Prostate gland (tissue), 2 donors: ENCODE measurements at regions not wholly inside any gene's neighbourhood (a gene's known extent, or its start where the extent isn't known, plus 50 kb on each side); places are given as distances from the start of the nearest gene placed in this dataset.
"Not testable (repeated sequence)": the region's sequence is repeated elsewhere in the genome, so short reads cannot be mapped to it uniquely, and the experiment has no call there.

ENCODE experiments used
- DNase-seq: peaks from one replicate; pipeline ENCODE4 v3.0.0-alpha.2; 2019; ENCODE audit warnings: low spot score
- H3K27ac ChIP-seq, 2 donors: fragments of 200-600 bp; sonication (generic); 2 replicates each; pipeline ENCODE4 v1.5.1; 2017 to 2019
- H3K27me3 ChIP-seq: fragments of 200-600 bp; sonication (generic); replicated peaks from 2 replicates; pipeline ENCODE4 v1.5.1; 2019; ENCODE audit not compliant: insufficient read depth
- H3K36me3 ChIP-seq, 2 donors: fragments of 200-600 bp; sonication (generic); 1 replicate in 1 of 2; 2 replicates in 1 of 2; pipeline versions ENCODE4 v1.5.1 to v1.8.1; 2017 to 2019
- H3K4me1 ChIP-seq: fragments of 200-600 bp; sonication (generic); replicated peaks from 2 replicates; pipeline ENCODE4 v1.5.1; 2019
- H3K4me3 ChIP-seq, 2 donors: fragments of 200-600 bp; sonication (generic); 2 replicates each; pipeline ENCODE4 v1.5.1; 2017 to 2019
- H3K9me3 ChIP-seq: fragments of 200-600 bp; sonication (generic); 2 replicates; pipeline ENCODE4 v1.5.1; 2017
- POLR2A ChIP-seq: fragments of 450-650 bp; IDR thresholded peaks from one replicate; pipeline ENCODE4 v1.6.1; 2016; ENCODE audit warnings: antibody characterized with exemption, mild to moderate bottlenecking
- POLR2AphosphoS5 ChIP-seq: sonication (generic); formaldehyde crosslinking; IDR thresholded peaks from one replicate; pipeline ENCODE4 v1.6.1; 2017; ENCODE audit warnings: antibody characterized with exemption
- whole genome bisulfite sequencing: methylation state at CpG from one replicate; pipeline ENCODE4 v1.1.5; 2018; 5-methylcytosine and 5-hydroxymethylcytosine counted together
- intact Hi-C: fragments of 100-400 bp; cut with DNase I; formaldehyde crosslinking; loops from one replicate; pipeline ENCODE4 v1.14.2; 2022
- TF ChIP-seq, protein P1 (sequence below), 4 experiments: fragments of 200-600 bp in 2 of 4; fragments of 450-650 bp in 2 of 4; sonication (generic) in 2 of 4; IDR thresholded peaks; 1 replicate in 3 of 4; 2 replicates in 1 of 4; pipeline ENCODE4 v1.5.1; 2016 to 2019; ENCODE audit warnings: antibody characterized with exemption in 4 of 4, mild to moderate bottlenecking in 2 of 4, moderate library complexity in 2 of 4

DNA sequence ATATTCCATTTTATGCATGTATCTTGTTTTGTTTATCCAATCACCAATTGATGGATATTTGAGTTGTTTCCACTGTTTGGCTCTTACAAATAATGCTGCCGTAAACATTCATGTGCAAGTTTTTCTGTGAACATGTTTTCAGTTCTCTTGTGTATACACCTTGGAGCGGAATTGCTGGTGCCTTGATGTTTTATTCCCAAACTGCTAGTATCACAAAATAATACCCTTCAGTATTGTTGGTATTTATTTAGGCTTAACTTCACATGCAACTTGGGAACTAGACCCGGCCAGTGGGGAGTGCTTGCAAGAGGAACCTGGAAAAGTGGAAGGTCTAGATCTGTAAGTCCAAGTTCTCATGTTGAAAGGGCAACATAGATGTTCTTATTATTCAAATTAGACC, 115.9 kb downstream of the CRYAA start:
- Histone ChIP-seq H3K9me3 (no peaks in the 10 kb centered on the region), H3K4me1 (no peaks in the 10 kb centered on the region), H3K36me3 (no peaks in the 10 kb centered on the region), H3K27me3 (no peaks in the 10 kb centered on the region), H3K4me3 (no peak overlapping the region), H3K27ac (no peak overlapping the region)
- 96% methylated on average over 3 of the region's 3 CpGs for WGBS
- intact Hi-C loops: no loop called here
- DNase-seq: no peak
- TF ChIP-seq POLR2AphosphoS5 (no peak), POLR2A (no peak)
- TF ChIP-seq, protein P1, sequence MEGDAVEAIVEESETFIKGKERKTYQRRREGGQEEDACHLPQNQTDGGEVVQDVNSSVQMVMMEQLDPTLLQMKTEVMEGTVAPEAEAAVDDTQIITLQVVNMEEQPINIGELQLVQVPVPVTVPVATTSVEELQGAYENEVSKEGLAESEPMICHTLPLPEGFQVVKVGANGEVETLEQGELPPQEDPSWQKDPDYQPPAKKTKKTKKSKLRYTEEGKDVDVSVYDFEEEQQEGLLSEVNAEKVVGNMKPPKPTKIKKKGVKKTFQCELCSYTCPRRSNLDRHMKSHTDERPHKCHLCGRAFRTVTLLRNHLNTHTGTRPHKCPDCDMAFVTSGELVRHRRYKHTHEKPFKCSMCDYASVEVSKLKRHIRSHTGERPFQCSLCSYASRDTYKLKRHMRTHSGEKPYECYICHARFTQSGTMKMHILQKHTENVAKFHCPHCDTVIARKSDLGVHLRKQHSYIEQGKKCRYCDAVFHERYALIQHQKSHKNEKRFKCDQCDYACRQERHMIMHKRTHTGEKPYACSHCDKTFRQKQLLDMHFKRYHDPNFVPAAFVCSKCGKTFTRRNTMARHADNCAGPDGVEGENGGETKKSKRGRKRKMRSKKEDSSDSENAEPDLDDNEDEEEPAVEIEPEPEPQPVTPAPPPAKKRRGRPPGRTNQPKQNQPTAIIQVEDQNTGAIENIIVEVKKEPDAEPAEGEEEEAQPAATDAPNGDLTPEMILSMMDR (IDR thresholded peaks at IDR 0.05): no peak

DNA sequence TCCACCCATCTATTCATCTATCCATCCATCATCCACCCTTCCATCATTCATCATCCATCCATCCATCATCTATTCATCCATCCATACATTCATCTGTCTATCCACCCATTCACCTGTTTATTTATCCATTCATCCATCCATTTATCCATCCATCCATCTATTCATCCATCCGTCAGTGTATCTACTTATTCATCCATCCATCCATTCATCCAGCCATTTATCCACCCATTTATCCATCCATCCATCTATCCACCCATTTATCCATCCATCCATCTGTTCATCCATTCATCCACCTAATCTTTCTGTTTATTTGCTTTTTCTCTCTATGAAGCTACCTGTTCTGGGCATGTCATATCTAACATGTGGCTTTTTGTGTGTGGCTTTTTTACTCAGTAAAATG, 115.4 kb downstream of the CRYAA start:
- no peaks in the 10 kb centered on the region for H3K9me3 ChIP-seq
- TF ChIP-seq POLR2AphosphoS5 (no peak), POLR2A (no peak)
- TF ChIP-seq, protein P1 (IDR thresholded peaks at IDR 0.05): no peak
- H3K4me1 ChIP-seq: no peaks in the 10 kb centered on the region
- intact Hi-C loops: no loop called here
- no peak overlapping the region for H3K27ac ChIP-seq
- no peaks in the 10 kb centered on the region for H3K36me3 ChIP-seq
- 96% methylated on average over 1 of the region's 1 CpG for WGBS
- no peak for DNase-seq
- H3K4me3 ChIP-seq: no peak overlapping the region
- H3K27me3 ChIP-seq: no peaks in the 10 kb centered on the region

DNA sequence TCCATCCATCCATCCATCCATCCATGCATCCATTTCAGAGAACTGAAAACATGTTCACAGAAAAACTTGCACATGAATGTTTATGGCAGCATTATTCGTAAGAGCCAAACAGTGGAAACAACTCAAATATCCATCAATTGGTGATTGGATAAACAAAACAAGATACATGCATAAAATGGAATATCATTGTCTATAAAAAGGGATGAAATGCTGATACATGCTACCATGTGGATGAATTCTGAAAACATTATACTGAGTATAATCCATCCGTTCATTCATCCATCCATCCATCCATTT, 115.1 kb downstream of the CRYAA start:
- H3K27me3 ChIP-seq, DNase-seq, intact Hi-C loops, H3K4me3 ChIP-seq, H3K9me3 ChIP-seq, H3K36me3 ChIP-seq, H3K27ac ChIP-seq, H3K4me1 ChIP-seq: not testable (repeated sequence)
- WGBS: 99% methylated on average over 2 of the region's 2 CpGs

DNA sequence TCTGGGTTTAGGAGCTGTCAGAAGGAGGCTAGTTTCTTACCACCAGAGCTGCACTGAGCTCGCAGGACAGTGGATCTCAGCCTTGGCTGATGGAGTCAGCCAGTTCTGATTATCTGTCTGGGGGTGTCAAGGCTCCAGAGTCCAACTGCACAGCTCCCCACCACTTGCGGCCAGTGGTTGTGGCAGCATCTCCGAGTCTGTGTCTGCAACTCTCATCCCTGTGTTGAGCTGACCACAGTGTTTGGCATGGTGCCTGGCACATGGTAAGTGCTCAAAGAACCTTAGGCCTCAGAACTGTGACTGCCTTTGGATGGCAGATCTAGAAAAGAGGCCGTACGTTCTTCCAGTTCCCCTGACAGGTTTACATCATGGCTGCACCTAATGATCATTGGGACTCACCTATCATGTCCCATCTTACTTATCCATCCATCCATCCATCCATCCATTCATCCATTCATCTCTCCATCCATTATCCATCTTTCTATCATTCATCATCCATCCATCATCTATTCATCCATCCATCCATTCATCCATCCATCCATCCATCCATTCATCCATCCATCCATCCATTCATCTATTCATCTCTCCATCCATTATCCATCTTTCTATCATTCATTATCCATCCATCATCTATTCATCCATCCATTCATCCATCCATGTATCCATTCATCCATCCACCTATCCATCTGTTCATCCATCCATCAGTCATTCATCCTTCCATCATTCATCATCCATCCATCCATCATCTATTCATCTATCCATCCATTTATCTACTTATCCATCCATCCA, 114.5 kb downstream of the CRYAA start:
- no peaks in the 10 kb centered on the region for H3K27me3 ChIP-seq
- intact Hi-C loops: no loop called here
- H3K36me3 ChIP-seq: no peaks in the 10 kb centered on the region
- H3K27ac ChIP-seq: no peak overlapping the region
- WGBS: 90% methylated on average over 5 of the region's 5 CpGs
- H3K4me3 ChIP-seq: no peak overlapping the region
- TF ChIP-seq, protein P1 (IDR thresholded peaks at IDR 0.05): no peak
- no peak for TF ChIP-seq POLR2AphosphoS5
- TF ChIP-seq POLR2A: no peak
- DNase-seq: no peak
- H3K4me1 ChIP-seq: no peaks in the 10 kb centered on the region
- H3K9me3 ChIP-seq: no peaks in the 10 kb centered on the region

DNA sequence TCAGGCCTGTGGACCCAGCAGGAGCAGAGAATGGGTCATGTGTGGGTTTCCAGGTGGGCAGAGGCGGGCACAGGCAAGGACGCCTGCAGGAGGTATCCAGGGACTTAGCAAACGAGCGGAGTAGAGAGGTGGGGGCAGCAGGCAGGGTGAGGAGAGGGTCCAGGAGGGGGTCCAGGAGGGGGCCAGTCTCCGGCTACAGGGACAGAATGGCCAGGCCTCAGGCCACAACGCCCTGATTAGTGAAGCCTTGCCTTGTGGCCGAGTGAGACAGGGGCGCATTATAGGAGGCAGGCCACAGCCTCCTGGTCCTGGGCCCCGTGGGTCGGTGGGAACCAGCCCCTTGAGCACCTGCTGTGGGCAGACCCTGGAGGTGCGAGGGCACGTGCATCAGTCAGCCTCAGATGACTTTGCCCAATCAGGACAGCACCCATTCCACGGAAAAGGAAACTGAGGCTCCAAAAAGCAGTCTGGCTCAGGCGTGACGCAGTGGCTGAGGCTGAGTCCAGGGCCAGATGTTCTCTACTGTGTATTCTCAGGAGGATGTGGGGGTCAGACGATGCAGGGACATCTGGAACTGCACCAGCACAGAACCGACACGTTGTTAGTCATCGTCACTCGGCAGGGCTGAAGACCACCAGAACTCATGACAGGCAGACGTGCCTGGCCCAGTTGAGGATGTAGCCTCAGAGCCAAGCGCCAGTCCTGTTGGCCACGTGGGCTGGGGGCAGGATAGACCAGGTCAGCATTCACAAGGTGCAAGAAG, 113.7 kb downstream of the CRYAA start:
- intact Hi-C loops: no loop called here
- no peak overlapping the region for H3K4me3 ChIP-seq
- no peaks in the 10 kb centered on the region for H3K9me3 ChIP-seq
- DNase-seq: no peak
- no peaks in the 10 kb centered on the region for H3K4me1 ChIP-seq
- no peaks in the 10 kb centered on the region for H3K27me3 ChIP-seq
- TF ChIP-seq POLR2A: no peak
- no peak for TF ChIP-seq POLR2AphosphoS5
- TF ChIP-seq, protein P1 (IDR thresholded peaks at IDR 0.05): no peak
- 85% methylated on average over 23 of the region's 23 CpGs for WGBS
- H3K27ac ChIP-seq: no peak overlapping the region
- no peaks in the 10 kb centered on the region for H3K36me3 ChIP-seq
